ENCODE measurements at regions not wholly inside any gene's neighbourhood (a gene's known extent, or its start where the extent isn't known, plus 50 kb on each side); places are given as distances from the start of the nearest gene placed in this dataset.

- Histone ChIP-seq H3K4me2 (no peak overlapping the region), H3K4me3 (no peak overlapping the region), H3K9me3 (no peaks in the 10 kb centered on the region), H3K27ac (no peak overlapping the region), H3K4me1 (no peaks in the 10 kb centered on the region)
- TF ChIP-seq NPAS2 (CRISPR knock-in tag; IDR thresholded peaks at IDR 0.05; ENCODE audit: borderline replicate concordance), result no peak
- no peak for TF ChIP-seq EHMT2 (IDR thresholded peaks at IDR 0.05; ENCODE audit: low read depth)
- no peak for TF ChIP-seq CTCF (IDR thresholded peaks at IDR 0.05)
- TF ChIP-seq CBX8 (IDR thresholded peaks at IDR 0.05), result no peak
- TF ChIP-seq ESRRA (IDR thresholded peaks at IDR 0.05; ENCODE audit: borderline replicate concordance, low read length), result no peak
- no peak for TF ChIP-seq EP300 (IDR thresholded peaks at IDR 0.05)
- TF ChIP-seq RAD21 (conservative IDR thresholded peaks at IDR 0.05 in 1 of 2, IDR thresholded peaks at IDR 0.05 in 1 of 2), result no peak
- no peak for TF ChIP-seq CBX2 (IDR thresholded peaks at IDR 0.05; ENCODE audit: borderline replicate concordance, low read depth)
- no peak for TF ChIP-seq SREBF2 (IDR thresholded peaks at IDR 0.05)
- TF ChIP-seq CEBPB (IDR thresholded peaks at IDR 0.05), result no peak
- no peak for TF ChIP-seq E2F6 (IDR thresholded peaks at IDR 0.05; ENCODE audit: borderline replicate concordance, low read depth)
- ChIA-PET POLR2A (no interaction called here), CTCF (interaction anchor here (1.3 kb wide), 1 partner anchor 14 kb away, joined by 3 read pairs; no protein-coding TSS in a partner anchor)
- 24% methylated on average over 3 of the region's 3 CpGs for WGBS (ENCODE audit: missing lambda C conversion rate)
- DNase-seq (ENCODE audit: low read depth in 1 of 2, low spot score in 1 of 2), result no peak
- ATAC-seq, result no peak
- FAIRE-seq, result no peak
These were observed 136.8 kb downstream of the C4orf33 start for GRCh38 chr4:129232589-129233337.

- no peak for TF ChIP-seq EP300 (IDR thresholded peaks at IDR 0.05)
- TF ChIP-seq POLR2AphosphoS2 (conservative IDR thresholded peaks at IDR 0.05; ENCODE audit: low read length), result no peak
- no peak for TF ChIP-seq CHD2 (IDR thresholded peaks at IDR 0.05; ENCODE audit: low read length, partially characterized antibody)
- TF ChIP-seq BHLHE40 (IDR thresholded peaks at IDR 0.05; ENCODE audit: low read depth, low read length), result no peak
- TF ChIP-seq USF2 (IDR thresholded peaks at IDR 0.05), result no peak
- TF ChIP-seq ATOH8 (CRISPR knock-in tag; IDR thresholded peaks at IDR 0.05; ENCODE audit: low read depth), result no peak
- TF ChIP-seq RNF2 (IDR thresholded peaks at IDR 0.05; ENCODE audit: borderline replicate concordance, low read depth), result no peak
- TF ChIP-seq KDM1A (IDR thresholded peaks at IDR 0.05; ENCODE audit: low read depth), result no peak
- no peak for TF ChIP-seq MAZ (IDR thresholded peaks at IDR 0.05; ENCODE audit: borderline replicate concordance, low read depth, low read length)
- FAIRE-seq, result no peak
- Histone ChIP-seq H3K27ac (no peak overlapping the region), H3K4me3 (no peak overlapping the region), H3K4me1 (no peaks in the 10 kb centered on the region), H3K4me2 (no peak overlapping the region), H3K9me3 (no peaks in the 10 kb centered on the region)
- CTCF ChIA-PET, result no interaction called here
- no peak for ATAC-seq
- no peak for DNase-seq (ENCODE audit: low read depth in 1 of 2, low spot score in 1 of 2)
- WGBS (ENCODE audit: missing lambda C conversion rate), result 0% methylated on average over 1 of the region's 1 CpG
- POLR2A ChIA-PET, result no interaction called here
These were observed 137.7 kb downstream of the C4orf33 start for GRCh38 chr4:129233691-129234090.

- no peak overlapping the region for H3K27ac ChIP-seq
- H3K4me3 ChIP-seq, result no peak overlapping the region
- H3K9me3 ChIP-seq, result no peaks in the 10 kb centered on the region
- no peak for TF ChIP-seq EHMT2 (IDR thresholded peaks at IDR 0.05; ENCODE audit: low read depth)
- TF ChIP-seq JUNB (IDR thresholded peaks at IDR 0.05), result no peak
- TF ChIP-seq MYC (IDR thresholded peaks at IDR 0.05; ENCODE audit: borderline replicate concordance, low read length), result no peak
- WGBS (ENCODE audit: missing lambda C conversion rate), result 54% methylated on average over 3 of the region's 3 CpGs
- DNase-seq (ENCODE audit: low read depth in 1 of 2, low spot score in 1 of 2) (no peak), FAIRE-seq (no peak), ATAC-seq (no peak)
- ChIA-PET CTCF (interaction anchor here (0.6 kb wide), 1 partner anchor 331 kb away, joined by 3 read pairs; no protein-coding TSS in a partner anchor), POLR2A (no interaction called here)
- H3K4me2 ChIP-seq, result no peak overlapping the region
- no peaks in the 10 kb centered on the region for H3K4me1 ChIP-seq
These were observed 140.4 kb downstream of the C4orf33 start for GRCh38 chr4:129236351-129236750.

All from A549 (cell line).